MM.1S (cell line): ENCODE measurements at regions not wholly inside any gene's neighbourhood (a gene's known extent, or its start where the extent isn't known, plus 50 kb on each side); places are given as distances from the start of the nearest gene placed in this dataset.

Experiments
- CTCF ChIP-seq: fragments of 300-600 bp; sonication (generic); IDR thresholded peaks from 2 replicates; pipeline ENCODE4 v1.5.1; 2016; ENCODE audit warnings: antibody characterized with exemption, low read length, mixed read lengths
- EZH2 ChIP-seq: fragments of 300-600 bp; sonication (generic); optimal IDR thresholded peaks from 2 replicates; pipeline ENCODE3; 2017; ENCODE audit warnings: low read depth, mild to moderate bottlenecking, antibody characterized with exemption, low read length, mixed read lengths

- no peak for TF ChIP-seq CTCF
- no peak for TF ChIP-seq EZH2
Measured at GRCh38 chr7:138342990-138343389, 117.1 kb upstream of the TRIM24 start.
